ENCODE measurements at regions not wholly inside any gene's neighbourhood (a gene's known extent, or its start where the extent isn't known, plus 50 kb on each side); places are given as distances from the start of the nearest gene placed in this dataset.

GRCh38 chr17:55925440-55925839 lies 174.6 kb downstream of the PCTP start:
- TF ChIP-seq POLR2AphosphoS5 (IDR thresholded peaks at IDR 0.05; ENCODE audit: borderline replicate concordance, low read depth, low read length) (no peak), EZH2 (IDR thresholded peaks at IDR 0.05) (no peak), FOXP2 (optimal IDR thresholded peaks at IDR 0.05; ENCODE audit: control extremely low read depth, extremely low read length, insufficient read depth) (no peak)
